Transverse colon (tissue), 3 donors: ENCODE measurements at regions not wholly inside any gene's neighbourhood (a gene's known extent, or its start where the extent isn't known, plus 50 kb on each side); places are given as distances from the start of the nearest gene placed in this dataset.

Experiments
- POLR2A ChIP-seq: fragments of 450-650 bp; IDR thresholded peaks from one replicate; pipeline ENCODE4 v1.6.1; 2016; ENCODE audit warnings: antibody characterized with exemption, mild to moderate bottlenecking, moderate library complexity
- TF ChIP-seq, protein P1 (sequence below), 5 experiments: fragments of 200-600 bp in 3 of 5; fragments of 450-650 bp in 2 of 5; sonication (generic) in 3 of 5; IDR thresholded peaks; 1 replicate in 2 of 5; 2 replicates in 3 of 5; pipeline ENCODE4 v1.5.1; 2016 to 2017; ENCODE audit warnings: antibody characterized with exemption in 5 of 5, inconsistent platforms in 3 of 5, mild to moderate bottlenecking in 2 of 5, moderate library complexity in 1 of 5

DNA sequence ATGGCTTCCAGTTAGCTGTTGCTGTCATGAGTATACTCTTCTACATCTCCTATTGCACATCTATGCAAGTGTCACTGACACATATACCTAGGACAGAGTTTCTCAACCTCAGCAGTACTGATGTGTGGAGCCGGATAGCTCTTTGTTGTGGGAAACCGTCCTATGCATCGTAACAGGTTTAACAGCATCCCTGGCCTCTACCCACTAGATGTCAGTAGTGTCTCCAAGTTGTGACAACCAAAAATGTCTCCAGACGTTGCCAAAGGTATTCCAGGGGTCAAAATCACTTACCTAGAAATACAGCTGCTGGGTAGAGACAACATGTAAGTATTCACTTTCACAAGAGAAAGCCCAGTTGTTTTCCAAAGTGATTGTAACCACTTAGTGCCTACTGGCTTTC, 637.6 kb downstream of the RNF144B start:
- TF ChIP-seq, protein P1, sequence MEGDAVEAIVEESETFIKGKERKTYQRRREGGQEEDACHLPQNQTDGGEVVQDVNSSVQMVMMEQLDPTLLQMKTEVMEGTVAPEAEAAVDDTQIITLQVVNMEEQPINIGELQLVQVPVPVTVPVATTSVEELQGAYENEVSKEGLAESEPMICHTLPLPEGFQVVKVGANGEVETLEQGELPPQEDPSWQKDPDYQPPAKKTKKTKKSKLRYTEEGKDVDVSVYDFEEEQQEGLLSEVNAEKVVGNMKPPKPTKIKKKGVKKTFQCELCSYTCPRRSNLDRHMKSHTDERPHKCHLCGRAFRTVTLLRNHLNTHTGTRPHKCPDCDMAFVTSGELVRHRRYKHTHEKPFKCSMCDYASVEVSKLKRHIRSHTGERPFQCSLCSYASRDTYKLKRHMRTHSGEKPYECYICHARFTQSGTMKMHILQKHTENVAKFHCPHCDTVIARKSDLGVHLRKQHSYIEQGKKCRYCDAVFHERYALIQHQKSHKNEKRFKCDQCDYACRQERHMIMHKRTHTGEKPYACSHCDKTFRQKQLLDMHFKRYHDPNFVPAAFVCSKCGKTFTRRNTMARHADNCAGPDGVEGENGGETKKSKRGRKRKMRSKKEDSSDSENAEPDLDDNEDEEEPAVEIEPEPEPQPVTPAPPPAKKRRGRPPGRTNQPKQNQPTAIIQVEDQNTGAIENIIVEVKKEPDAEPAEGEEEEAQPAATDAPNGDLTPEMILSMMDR (IDR thresholded peaks at IDR 0.05) = peak in 4 of 5 experiments; percentile 16 to 32 (median 28)
- TF ChIP-seq POLR2A = no peak
